ENCODE measurements at regions not wholly inside any gene's neighbourhood (a gene's known extent, or its start where the extent isn't known, plus 50 kb on each side); places are given as distances from the start of the nearest gene placed in this dataset.

DNA sequence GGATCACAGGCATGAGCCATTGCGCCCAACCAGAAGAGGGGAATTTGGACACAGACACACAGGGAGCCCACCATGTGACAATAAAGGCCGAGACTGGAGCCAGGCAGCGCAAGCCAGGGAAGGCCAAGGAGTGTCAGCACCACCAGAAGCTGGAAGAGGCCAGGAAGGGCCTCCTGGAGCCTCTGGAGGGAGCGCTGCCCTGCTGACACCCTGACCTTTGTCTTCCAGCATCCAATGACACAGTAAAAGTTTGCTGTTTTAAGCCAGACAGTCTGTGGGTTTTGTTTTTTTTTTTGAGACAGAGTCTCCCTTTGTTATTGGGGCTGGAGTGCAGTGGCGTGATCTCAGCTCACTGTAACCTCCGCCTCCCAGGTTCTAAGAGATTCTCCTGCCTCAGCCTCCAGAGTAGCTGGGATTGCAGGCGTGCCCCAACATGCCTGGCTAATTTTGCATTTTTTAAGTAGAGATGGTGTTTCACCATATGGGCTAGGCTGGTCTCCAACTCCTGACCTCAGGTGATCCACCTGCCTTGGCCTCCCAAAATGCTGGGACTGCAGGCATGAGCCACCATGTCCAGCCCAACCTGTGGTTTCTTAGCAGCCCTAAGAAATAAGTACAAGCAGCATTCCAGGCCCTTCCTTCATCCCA lies 215.8 kb downstream of the CTTN start:
- DNase-seq: no peak

GRCh38 chr11:70615036-70615875 lies 216.9 kb downstream of the CTTN start:
- DNase-seq: no peak

DNA sequence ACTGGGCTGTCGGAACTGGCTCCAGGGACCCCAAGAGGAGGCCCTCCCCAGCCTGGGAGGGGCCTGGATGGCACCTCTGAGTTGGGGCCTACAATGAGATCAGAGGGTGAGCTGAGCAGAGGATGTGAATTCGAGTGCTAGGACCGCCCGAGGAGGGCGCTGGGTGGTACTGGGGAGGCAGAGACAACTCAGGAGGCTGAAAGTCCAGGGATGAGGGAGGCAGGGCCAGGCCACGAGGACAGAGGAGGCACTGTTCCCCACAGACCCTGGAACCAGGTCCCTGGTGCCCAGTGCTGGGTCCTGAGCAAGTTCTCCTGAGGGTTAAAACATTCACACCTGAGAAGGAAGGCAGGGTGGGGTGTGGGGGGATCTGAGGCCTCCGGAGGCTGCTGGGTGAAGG lies 218.0 kb downstream of the CTTN start:
- DNase-seq: no peak

DNA sequence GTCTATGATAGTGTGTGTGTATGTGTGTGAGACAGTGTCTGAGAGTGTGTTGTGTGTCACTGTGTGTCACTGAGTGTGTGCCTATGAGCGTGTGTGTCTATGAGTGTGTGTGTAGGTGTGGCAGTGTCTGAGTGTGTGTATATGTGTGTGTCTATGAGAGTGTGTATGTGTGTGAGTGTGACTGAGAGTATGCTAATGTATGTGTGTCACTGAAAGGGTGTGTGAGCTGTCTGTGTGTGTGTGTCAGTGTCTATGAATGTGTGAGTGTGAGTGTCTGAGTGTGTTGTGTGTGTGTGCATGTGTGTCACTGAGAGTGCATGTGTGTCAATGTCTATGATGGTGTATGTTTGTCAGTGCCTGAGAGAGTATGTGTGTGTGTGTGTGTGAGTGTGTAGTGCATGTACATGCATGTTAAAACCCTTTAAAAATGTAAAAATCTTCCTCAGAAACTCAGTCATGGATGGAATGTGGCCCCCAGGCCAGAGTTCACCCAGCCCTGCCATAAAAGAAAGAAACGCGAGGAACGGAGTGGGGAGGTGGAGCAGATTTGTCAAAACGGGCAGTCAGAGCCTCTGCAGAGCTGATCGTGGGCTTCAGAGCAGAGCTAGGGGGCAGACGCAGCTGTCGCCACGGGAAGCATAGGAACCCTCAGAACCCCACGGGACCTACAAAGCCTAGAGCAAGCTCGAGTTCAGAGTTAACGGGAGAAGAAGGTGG lies 218.8 kb downstream of the CTTN start:
- DNase-seq: no peak

DNA sequence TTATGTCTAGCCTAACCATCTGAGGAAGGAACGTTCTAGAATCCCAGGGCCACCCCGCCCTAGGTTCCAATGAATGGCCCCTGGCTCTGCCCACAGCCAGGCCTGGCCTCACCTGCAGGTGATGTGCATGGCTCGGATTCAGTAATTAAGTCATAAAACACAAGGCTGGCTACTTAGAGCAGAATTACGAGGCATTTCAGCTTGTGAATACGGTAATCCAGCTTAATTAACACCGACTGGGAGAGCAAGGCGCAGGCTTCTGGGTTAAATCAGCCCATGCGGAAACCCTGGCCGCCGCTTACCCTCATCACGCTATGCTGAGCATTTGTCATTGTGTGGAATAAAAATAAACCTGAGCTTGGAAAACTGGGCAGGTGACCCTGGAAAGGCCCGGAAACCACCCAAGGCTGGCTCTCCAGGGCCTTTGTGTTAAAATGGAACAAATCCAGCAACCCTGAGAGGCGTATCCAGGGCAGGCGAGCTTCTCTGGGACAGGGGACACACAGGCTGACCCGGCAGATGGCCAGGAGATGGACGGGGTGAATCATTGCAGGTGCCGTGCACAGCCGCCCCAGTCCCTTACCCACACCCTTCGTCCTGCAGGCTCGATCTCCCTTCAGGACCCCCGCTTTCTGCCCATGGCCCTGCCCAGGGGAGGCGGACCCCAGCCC lies 220.2 kb downstream of the CTTN start:
- no peak for DNase-seq

DNA sequence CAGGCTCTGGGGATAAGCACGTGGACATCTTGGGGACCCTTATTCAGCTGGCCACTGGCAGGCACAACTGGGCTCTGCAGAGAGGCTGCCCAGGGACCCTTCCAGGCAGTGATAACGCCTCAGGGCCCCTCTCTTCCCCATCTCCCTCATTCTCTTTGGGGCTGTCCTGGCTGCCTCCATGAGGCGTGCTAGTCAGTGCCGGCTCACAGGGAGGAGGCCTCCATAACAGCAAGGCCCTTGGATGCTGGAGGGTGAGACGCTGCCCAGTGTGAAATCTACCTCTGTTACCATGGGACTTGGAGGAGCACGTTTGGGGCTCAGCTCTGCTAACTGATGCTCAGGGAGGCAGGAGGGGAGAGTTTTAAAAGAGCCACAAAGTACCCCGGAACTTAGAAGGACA lies 221.3 kb downstream of the CTTN start:
- DNase-seq: no peak

DNA sequence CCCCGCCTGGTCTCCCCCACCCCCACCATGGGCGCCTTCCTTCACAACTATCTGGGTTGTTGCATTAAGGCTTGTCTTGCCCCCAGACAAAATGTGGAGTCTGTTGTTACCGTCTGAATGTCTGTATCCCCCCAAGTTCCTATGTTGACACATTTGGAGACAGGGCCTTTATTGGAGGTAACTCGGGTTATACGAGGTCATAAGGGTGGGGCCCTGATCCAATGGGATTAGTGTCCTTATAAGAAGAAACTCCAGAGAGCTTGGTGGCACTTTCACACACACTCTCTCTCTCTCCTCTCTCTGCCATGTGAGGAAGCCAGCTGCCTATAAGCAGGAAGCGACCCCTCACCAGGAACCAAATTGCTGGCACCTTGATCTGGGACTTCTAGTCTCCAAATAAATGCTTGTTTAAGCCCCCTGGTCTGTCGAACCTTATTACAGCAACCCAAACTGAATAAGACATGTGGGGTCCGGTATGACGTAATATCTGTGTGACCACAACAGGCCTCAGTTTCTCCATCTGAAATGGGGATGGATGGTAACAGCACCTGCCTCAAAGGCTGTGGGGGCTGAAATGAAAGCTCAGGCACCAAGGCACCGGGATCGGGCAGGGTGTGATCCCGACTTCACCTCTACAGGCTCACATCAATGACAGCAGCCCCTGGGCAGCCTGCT lies 222.3 kb downstream of the CTTN start:
- no peak for DNase-seq

GRCh38 chr11:70621241-70621640 lies 222.9 kb downstream of the CTTN start:
- no peak for DNase-seq

DNA sequence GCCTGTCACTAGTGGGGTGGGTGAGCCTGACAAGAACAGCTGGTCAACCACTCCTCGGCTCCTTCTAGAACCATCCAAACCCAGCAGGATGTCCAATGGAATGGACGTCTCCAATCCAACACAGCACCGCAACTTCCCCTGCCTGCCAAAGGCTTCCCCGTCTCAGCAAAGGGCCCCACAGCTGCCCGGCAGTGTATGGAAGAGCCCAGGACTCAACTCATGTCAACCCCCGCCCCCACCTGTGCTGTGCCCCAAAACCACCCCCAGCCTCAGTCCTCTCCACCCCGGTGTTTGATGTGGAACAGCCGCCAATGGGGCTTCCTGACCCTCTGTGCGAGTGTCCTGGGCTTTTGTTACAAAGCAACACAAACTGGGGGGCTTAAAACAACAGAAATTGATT lies 223.8 kb downstream of the CTTN start:
- DNase-seq: no peak

DNA sequence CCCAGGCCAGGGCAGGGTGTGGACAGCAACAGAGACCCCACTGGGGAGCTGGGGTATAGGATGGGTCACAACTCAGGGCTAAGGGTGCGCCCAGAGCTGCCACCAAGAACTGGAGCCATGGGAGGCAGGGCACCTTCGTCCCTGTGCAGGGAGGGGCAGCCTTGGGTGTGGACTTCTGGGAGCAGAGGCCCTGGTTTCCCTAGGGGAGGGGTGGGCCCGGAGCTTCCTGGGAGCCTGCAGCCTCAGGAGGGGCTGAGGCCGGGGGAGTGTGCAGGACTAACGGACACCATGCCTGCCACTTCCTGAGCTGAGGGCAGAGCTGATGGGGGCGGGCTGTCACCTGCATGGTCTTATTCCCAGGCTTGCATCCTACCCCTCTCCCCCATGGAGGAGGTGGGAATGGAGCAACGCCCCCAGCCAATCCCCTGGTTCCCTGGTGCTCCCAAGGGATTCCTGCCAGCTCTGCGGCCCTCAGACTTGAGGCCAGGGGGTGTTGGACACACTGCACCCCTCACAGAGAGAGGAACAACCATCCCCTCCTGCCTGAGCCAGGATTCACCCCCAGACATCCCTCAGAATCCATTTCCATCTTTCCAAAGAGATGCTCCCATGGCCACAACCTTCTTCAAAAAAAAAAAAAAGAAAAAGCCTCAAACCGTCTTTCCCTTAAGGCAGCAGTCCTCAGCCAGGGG lies 225.7 kb downstream of the CTTN start:
- DNase-seq: no peak

DNA sequence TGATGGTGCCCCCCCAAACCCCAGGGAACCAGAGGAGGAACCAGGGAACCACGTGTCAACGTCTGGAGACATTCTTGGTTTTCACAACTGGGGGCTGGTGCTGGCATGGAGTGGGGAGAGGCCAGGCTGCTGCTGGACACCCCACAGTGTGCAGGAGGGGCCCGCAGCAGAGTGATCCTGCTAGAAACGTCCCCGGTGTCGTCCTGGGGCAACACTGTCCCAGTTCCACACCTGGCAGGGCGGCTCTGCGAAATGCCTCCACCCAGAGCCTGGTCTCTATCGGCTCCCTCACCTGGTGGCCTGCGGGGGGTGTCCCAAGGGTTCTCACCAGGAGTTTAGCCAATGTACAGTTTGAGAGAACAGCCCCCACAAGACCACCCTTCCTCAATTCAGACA lies 226.3 kb downstream of the CTTN start:
- no peak for DNase-seq

GRCh38 chr11:70625051-70625450 lies 226.7 kb downstream of the CTTN start:
- DNase-seq: no peak

DNA sequence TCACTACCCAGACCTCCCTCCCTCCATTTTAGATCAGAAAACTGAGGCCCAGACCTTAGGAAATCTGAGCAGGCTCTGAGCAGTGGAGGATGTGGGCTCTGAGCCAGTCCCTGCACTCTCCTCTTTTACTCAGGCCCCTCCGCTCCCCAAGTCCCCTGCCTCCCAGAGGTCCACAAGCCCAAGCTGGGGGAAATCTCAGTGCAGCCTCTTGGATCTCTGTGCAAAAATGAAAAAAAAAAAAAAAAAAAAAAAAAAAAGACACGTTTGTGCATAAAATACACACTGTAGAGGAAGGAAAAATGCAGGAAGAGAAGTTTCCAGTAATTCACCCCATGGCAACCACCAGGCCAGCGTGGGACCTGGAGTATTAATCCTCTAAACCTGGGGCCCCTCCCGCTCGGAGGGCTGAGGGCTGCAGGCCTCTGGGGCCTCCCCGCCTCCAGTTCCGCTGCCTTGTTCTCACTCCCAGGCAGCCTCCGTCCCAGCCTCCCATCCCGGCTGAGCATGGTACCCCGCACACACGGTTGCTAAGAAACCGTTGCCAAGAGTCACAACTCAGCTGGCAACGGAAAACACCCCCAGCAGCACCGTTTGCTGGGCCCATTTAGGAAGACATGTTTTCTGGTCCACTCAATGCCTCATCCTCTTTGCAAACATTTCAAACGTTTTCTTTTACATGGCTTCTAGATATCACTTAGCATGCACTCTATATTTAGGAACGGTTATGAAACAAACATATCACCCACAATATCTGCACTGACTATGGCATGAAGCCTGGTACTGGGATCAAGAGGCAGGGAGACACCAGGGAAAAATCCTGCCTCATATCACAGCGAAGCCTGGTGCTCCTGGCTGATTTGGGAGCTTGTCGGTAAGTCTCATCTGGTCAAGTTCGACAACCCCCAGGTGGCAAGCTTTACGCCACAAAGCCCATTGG lies 227.5 kb downstream of the CTTN start:
- DNase-seq: no peak

DNA sequence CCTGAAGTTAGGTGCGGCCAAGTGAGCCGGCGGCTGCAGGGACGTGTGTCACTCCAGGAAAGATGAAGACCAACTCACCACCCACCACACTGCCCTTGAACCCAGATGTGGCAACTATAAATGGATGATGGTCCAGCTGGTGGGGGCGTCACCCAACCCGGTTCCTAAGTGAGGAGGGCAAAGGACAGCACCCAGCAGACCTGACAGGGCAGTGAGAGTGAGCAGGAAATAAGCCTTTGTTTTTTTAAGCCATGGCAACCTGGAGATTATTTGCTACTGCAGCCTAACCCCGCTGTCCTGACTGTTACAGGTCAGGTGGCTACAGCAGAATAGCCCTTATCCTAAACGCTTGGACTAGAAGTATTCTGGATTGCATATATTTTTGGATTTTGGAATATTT lies 228.9 kb downstream of the CTTN start:
- DNase-seq: no peak

- DNase-seq: no peak
Measured at GRCh38 chr11:70628176-70628854, 230.0 kb downstream of the CTTN start.

DNA sequence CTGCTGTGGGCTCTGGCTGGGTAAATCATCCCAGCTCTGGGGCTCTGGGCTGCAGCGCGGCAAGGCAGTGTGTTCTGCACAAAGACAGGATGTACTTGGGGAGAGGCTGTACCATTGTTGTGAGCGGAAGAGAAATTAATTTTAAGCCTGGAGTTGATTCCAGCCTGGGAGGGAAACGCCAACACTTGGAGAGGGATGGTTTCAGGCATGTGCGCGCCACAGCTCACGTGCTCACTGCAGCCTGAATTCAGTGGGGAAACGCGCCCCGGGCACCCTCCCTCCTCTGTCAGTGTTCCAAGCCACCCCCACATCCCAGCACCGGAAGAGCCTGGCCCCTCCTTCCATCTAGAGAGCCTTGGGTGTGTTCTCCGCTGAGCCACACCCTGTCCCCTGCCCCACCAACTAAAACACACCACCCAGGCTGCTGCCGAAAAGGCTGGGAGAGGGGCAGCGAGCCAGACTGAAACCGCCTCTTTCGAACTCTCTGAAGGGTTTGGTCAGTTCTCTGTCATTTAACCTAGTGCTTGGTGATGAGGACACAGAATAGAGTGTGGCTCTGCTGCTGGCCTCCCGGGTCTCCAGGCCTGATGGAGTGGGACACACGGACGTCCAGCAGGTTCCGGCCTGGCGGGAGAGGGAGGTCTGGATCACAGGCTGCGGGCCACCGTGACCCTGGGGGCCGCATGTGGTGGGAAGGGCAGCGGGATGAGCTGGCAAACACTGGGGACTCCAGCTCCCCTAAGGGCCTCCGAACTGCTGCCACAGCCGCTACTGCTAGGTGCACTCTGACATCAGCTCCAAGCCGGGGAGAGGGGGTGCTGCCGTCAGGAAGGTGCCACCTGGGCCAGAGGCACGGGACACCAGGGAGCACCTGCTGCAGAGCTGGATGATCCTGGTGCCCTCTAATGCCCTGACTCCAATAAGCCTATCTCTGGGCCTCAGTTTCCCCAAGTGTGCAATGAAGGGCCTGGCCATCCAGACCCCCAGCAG lies 230.8 kb downstream of the CTTN start:
- DNase-seq: no peak

- no peak for DNase-seq
Measured at GRCh38 chr11:70630068-70630467, 231.7 kb downstream of the CTTN start.

- no peak for DNase-seq
Measured at GRCh38 chr11:70630816-70631623, 232.7 kb downstream of the CTTN start.

Data from central memory CD4-positive, alpha-beta T cell (primary cell).